Gastroesophageal sphincter (tissue), 4 donors: ENCODE measurements at regions not wholly inside any gene's neighbourhood (a gene's known extent, or its start where the extent isn't known, plus 50 kb on each side); places are given as distances from the start of the nearest gene placed in this dataset.

Source experiments
- ATAC-seq: fragments of 150-250 bp; one replicate; pipeline ENCODE4 v1.9.1; 2016; ENCODE audit warnings: mild to moderate bottlenecking, moderate library complexity
- H3K27ac ChIP-seq, 4 donors: fragments of 200-600 bp; sonication (generic) in 3 of 4; 1 replicate in 3 of 4; 2 replicates in 1 of 4; pipeline ENCODE4 v1.5.1; 2016 to 2019
- H3K27me3 ChIP-seq: fragments of 200-600 bp; sonication (generic); one replicate; pipeline ENCODE4 v1.5.1; 2019
- H3K36me3 ChIP-seq, 2 donors: fragments of 200-600 bp; sonication (generic); one replicate each; pipeline ENCODE4 v1.5.1; 2019; ENCODE audit warnings: control low read depth in 1 of 2
- H3K4me1 ChIP-seq, 3 donors: fragments of 200-600 bp; sonication (generic); 1 replicate in 2 of 3; 2 replicates in 1 of 3; pipeline ENCODE4 v1.5.1; 2016 to 2019; ENCODE audit warnings: control low read depth in 2 of 3
- H3K4me3 ChIP-seq, 2 donors: fragments of 200-600 bp; sonication (generic); one replicate each; pipeline ENCODE4 v1.5.1; 2019; ENCODE audit warnings: mild to moderate bottlenecking in 1 of 2, moderate library complexity in 1 of 2
- H3K9me3 ChIP-seq, 3 donors: fragments of 200-600 bp; sonication (generic); one replicate each; pipeline ENCODE4 v1.5.1; 2017 to 2019; ENCODE audit warnings: control low read depth in 2 of 3
- CTCF ChIP-seq, 4 experiments: fragments of 200-600 bp in 2 of 4; fragments of 450-650 bp in 2 of 4; sonication (generic) in 1 of 4; IDR thresholded peaks; one replicate each; pipeline ENCODE4 v1.5.1; 2017 to 2019; ENCODE audit warnings: antibody characterized with exemption in 4 of 4, mild to moderate bottlenecking in 2 of 4, moderate library complexity in 2 of 4
- EP300 ChIP-seq: sonication (generic); formaldehyde crosslinking; IDR thresholded peaks from one replicate; pipeline ENCODE4 v1.6.1; 2017; ENCODE audit warnings: antibody characterized with exemption, mild to moderate bottlenecking
- POLR2A ChIP-seq, 2 donors: fragments of 450-650 bp; IDR thresholded peaks; one replicate each; pipeline ENCODE4 v1.6.1; 2017; ENCODE audit warnings: antibody characterized with exemption in 2 of 2, mild to moderate bottlenecking in 2 of 2, moderate library complexity in 1 of 2
- POLR2AphosphoS5 ChIP-seq: sonication (generic); formaldehyde crosslinking; IDR thresholded peaks from one replicate; pipeline ENCODE4 v1.6.1; 2017; ENCODE audit warnings: antibody characterized with exemption
- WGBS, 2 donors: methylation state at CpG; one replicate each; pipeline ENCODE4 v1.1.5; 2018; ENCODE audit warnings: low coverage in 1 of 2; 5-methylcytosine and 5-hydroxymethylcytosine counted together

- Histone ChIP-seq H3K27me3 (no peaks in the 10 kb centered on the region), H3K9me3 (no peaks in the 10 kb centered on the region), H3K36me3 (no peaks in the 10 kb centered on the region), H3K4me1 (no peaks in the 10 kb centered on the region), H3K27ac (no peak overlapping the region), H3K4me3 (no peak overlapping the region)
- ATAC-seq: no peak
- TF ChIP-seq CTCF (IDR thresholded peaks at IDR 0.05) (no peak), POLR2AphosphoS5 (no peak), EP300 (no peak), POLR2A (IDR thresholded peaks at IDR 0.05) (no peak)
- WGBS, 2 donors: 76 to 77% methylated on average over 3 of the region's 3 CpGs
These were observed 547.3 kb upstream of the C9orf72 start for GRCh38 chr9:28120626-28121025.

GRCh38 chr9:28121366-28121765 lies 548.1 kb upstream of the C9orf72 start:
- Histone ChIP-seq H3K36me3 (no peaks in the 10 kb centered on the region), H3K4me3 (no peak overlapping the region), H3K27ac (no peak overlapping the region), H3K27me3 (no peaks in the 10 kb centered on the region), H3K4me1 (no peaks in the 10 kb centered on the region), H3K9me3 (no peaks in the 10 kb centered on the region)
- 35 to 45% methylated on average over 3 of the region's 3 CpGs for WGBS, 2 donors
- ATAC-seq: no peak
- no peak for TF ChIP-seq POLR2AphosphoS5
- no peak for TF ChIP-seq CTCF (IDR thresholded peaks at IDR 0.05)
- TF ChIP-seq EP300: no peak
- TF ChIP-seq POLR2A (IDR thresholded peaks at IDR 0.05): no peak

GRCh38 chr9:28124917-28125316 lies 551.6 kb upstream of the C9orf72 start:
- Histone ChIP-seq H3K27me3 (no peaks in the 10 kb centered on the region), H3K9me3 (no peaks in the 10 kb centered on the region), H3K27ac (no peak overlapping the region), H3K4me3 (no peak overlapping the region), H3K4me1 (no peaks in the 10 kb centered on the region), H3K36me3 (no peaks in the 10 kb centered on the region)
- ATAC-seq: no peak
- TF ChIP-seq EP300: no peak
- no peak for TF ChIP-seq POLR2A (IDR thresholded peaks at IDR 0.05)
- no peak for TF ChIP-seq POLR2AphosphoS5
- no peak for TF ChIP-seq CTCF (IDR thresholded peaks at IDR 0.05)

DNA sequence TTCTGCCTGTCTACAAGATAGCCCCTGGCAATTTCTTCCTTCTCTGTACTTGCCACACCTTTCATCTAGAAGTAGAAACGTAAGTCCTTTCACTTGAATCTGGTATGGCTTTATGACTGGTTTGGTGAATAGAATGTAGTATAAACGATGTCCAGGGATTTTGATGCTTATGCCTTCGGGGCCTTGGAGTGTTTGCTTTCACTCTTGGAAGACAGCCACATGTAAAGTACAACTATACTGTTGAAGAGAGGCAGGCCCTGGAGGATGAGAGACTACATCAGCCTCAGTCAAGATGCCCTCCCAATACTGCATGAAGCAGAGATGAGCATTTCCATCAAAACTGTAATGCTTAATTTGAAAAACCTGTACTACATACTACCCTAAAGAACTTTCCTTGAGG lies 553.8 kb upstream of the C9orf72 start:
- no peak overlapping the region for H3K4me3 ChIP-seq
- no peaks in the 10 kb centered on the region for H3K36me3 ChIP-seq
- WGBS, 2 donors: 30 to 53% methylated on average over 2 to 3 of the region's 3 CpGs
- no peaks in the 10 kb centered on the region for H3K4me1 ChIP-seq
- H3K9me3 ChIP-seq: no peaks in the 10 kb centered on the region
- H3K27ac ChIP-seq: no peak overlapping the region
- ATAC-seq: no peak
- TF ChIP-seq EP300: no peak
- no peak for TF ChIP-seq CTCF (IDR thresholded peaks at IDR 0.05)
- no peaks in the 10 kb centered on the region for H3K27me3 ChIP-seq

GRCh38 chr9:28134446-28134976 lies 561.2 kb upstream of the C9orf72 start:
- 72 to 84% methylated on average over 8 of the region's 8 CpGs for WGBS, 2 donors
- H3K27me3 ChIP-seq: no peaks in the 10 kb centered on the region
- no peaks in the 10 kb centered on the region for H3K9me3 ChIP-seq
- TF ChIP-seq POLR2A (IDR thresholded peaks at IDR 0.05) (no peak), POLR2AphosphoS5 (no peak), EP300 (no peak), CTCF (IDR thresholded peaks at IDR 0.05) (no peak)
- no peak overlapping the region for H3K27ac ChIP-seq
- no peaks in the 10 kb centered on the region for H3K36me3 ChIP-seq
- ATAC-seq: no peak
- no peak overlapping the region for H3K4me3 ChIP-seq
- no peaks in the 10 kb centered on the region for H3K4me1 ChIP-seq
